ENCODE measurements at regions not wholly inside any gene's neighbourhood (a gene's known extent, or its start where the extent isn't known, plus 50 kb on each side); places are given as distances from the start of the nearest gene placed in this dataset.
"Not testable (repeated sequence)": the region's sequence is repeated elsewhere in the genome, so short reads cannot be mapped to it uniquely, and the experiment has no call there.

DNA sequence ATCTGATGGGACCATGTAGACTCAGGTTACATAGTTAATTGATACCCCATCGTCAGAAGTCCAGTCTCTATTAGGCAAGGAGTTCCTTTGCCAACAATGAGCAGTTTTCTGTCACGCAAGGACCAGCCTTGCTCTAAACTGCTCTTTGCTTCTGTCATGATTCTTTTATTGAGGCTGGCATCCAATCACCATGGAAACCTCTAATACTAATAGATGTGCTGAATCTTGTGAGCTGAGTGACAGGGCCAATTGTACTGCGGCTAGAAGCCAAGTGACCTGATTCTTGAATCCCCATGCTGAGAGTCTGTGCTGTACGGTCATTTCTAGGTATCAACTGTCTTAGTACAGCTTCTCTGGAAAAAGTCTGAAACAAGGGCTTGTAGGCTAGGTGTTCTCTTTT lies 395.6 kb downstream of the RND3 start:
- DNase-seq = no peak

DNA sequence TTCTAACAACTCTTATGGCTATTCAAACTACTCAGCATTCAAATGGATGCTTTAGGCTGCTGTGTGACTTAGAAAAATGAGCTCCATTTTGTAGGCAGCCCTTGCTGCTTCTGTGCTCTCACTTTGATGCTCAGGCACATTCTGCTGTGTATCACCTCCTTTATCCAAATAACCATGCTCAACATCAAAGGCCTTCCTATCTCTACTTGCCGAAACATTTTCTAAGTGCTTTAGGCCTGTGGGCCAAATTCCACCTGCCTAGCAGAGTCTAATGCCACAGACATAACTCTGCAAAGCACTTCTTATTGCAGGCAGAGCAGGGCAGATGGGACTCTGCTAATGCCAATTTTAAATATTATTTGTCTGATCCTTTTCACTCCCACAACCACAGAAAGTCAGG lies 397.4 kb downstream of the RND3 start:
- DNase-seq = no peak

DNA sequence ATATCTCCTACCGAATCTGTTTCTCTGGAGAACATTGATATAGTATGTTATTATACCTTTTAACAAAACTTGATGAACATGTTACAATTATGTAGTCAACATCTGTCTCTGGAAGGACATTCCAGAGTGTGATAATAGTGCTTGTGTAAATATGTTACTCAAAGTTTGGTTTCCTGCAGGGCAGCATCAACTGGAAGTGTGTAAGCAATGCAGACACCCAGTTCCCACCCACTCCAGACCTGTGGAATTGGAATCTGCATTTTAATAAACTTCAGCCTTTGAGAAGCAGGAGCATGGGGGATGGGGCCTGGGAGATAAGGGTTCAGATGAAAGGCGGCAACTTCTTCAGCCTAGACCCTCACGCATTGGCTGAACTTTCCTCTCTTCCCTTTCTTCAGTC lies 398.9 kb downstream of the RND3 start:
- no peak for DNase-seq

DNA sequence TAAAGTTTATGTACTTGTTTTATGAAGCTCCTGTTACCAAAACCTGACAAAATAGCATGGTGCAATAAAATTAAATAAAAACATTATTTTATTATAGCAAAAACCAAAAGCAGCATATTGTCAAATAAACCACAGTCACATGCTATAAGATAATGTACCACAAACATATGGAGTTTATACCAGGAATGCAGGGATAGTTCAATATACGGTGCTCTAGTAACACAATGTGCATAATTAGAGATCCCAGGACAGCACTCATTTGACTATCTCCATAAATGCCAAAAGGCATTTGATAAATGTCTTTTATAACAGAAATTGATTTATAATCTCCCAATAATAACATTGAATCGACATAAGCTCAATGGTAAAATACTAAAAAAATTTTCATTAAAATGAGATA lies 402.0 kb downstream of the RND3 start:
- no peak for DNase-seq

DNA sequence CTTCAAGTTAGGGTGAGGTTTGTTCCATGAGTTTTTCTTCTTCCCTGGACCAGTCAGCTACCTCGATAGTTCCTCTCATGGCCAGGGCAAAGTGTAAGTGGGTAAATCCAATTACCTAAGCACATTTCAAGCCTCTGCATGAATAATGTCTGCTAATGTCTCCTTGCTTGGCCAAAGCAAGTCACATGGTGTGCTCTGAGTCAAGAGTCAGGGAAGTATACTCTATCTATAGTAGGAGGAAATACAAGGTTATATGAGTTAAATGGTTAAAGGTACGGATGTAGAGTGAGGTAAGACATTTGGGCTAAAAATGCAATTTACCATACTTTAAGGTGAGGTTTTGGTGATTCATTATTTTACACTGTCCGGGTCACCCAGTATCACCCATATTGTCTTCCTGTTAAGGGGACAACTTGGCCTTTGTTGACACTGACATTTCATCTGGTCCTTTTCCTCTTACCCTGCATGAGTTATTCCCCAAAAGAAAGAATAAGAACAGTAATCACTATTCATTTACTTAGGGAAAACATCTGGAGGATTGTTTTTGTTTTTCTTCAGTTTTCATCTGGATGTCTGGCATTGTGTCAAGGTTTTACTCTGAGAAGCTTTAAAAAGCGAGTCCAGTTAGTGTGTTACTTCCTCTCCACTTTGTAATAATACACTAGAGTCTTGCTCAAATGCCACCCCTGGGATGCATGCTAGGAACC lies 405.5 kb downstream of the RND3 start:
- no peak for DNase-seq

DNA sequence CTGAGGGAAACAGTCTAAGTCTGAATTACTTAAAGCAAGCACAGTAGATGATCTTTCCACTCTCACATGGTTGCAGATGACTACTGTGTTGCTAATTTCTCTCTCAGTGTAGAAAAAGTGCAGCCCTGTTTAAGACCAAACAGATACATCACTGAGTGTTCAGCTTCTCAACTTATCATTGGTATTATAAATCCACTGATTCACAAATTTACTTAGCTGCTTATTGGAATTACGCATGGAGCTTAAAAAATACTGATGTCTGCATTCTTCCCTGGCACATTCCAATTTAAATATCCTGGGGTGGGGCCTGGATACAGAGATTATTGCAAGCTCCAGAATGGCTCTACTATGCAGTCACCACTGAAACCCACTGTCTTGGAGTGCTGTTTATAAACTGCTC lies 411.2 kb downstream of the RND3 start:
- no peak for DNase-seq

DNA sequence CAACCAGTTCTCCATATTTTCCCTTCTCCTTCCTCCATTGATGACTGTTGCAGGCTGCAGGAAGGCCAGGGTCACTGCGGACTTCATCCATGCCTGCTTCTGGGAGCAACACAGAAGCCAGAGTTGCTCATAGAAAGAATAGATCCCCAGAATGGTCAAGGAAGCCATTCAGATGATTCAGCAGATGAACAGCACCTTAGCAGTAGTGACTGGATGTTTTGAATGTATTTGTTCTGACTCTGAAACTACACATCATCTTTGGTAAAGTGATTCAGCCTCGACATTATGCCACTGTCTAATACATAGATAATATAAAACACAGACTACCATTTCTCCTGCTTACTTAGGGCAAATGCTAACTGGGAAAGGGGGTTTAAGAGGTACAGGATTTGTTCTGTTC lies 411.6 kb downstream of the RND3 start:
- no peak for DNase-seq

DNA sequence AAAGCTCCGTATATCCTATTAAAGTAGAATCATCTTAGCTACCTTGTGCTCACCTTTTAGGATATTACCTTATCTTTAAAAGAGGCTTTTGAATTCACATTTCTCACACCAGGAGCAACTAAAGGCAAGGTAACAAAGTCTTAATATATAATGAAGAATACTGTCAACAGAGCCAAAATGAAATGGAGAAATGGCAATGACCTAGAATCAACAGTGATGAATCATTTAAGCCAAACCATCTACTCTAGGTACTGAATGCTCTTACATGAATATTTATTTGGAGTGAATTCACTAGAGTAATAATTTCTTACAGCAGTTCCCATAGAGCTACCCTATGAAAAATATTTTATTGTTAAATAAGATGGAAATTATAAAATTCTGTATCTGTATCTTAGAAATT lies 421.0 kb downstream of the RND3 start:
- DNase-seq = no peak

DNA sequence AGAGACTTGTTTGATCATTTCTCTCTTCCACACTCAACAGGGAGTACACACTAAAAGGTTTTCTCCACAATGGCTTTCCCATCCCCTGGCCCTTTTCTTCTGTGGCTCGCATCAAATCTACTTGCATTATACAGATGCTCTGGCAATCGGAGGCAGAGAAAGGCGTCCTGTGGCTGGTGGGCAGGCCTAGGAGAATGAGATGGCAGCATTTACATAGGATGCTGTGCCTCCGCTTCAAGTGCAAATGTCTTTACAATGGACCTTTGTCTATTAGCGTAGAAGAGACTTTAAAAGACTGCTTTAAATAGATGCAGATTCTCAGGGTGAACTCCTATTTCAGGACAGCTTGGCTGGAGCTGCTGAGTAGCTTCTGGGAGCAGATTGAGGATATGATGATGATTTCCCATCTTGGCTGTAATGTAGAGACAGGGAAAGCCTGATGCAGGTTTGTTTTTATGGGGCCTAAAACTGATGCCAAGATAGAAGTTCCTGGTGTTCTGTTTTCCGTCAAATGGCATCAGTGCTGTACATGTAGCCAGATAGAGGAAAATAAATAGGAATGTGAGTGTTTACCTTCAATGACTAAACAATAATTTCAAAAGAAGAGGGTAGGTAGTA lies 423.4 kb downstream of the RND3 start:
- DNase-seq = no peak

DNA sequence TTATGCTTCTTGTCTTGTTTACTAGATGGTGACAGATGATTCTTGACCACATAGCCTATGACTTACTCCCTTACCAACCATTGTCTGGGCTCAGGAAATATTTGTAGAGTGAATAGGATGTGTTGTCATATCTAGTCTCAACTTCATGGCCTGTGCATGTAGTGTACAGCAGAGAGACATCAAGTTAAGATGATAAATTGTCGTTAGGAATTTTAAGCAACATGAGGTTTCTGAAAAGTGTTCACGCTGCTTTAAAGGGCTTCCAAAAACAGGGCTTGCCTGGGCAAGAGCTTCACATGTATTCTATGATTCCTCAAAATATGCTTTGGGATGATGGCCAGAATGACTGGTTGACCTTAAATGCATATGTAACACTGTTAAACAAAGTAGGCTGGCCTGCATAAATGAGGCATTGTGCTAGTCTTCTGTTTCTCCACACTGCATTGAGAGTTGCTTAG lies 424.0 kb downstream of the RND3 start:
- no peak for DNase-seq

DNA sequence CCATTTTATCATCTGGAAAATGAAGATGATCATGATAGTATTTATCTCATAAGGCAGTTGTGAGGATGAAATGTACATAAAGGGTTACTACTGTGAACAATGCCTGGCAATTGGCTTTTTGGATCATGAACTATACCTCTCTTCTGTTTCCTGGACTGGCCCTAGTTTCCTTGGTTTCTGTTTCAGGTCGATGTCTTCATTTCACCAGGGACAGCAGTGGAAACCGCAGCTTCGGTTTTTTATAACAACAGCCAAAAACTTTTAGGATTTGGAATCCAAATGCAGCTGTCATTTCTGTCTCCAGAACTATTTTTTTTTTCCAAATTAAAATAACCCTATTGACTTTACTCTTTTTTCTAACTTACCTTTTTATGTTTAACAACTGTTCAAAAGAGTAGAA lies 425.1 kb downstream of the RND3 start:
- DNase-seq = no peak

DNA sequence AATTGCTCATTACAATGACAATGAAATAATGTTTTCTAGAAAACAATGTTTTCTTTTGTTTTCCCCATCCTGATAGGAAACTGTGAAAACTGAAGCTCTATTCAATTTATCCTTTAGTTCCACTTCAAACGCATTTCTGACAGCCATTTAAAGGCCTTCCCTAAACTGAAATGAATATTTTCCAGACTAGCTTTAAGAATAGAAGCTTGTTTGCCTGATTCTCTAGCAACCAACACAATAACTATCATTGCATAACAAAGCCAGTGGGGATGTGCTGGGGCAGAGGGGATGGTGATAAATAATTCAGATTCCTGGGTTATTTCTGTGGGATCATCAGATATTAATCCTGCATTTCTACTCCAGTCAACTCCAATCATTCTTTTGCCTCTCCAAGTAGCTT lies 427.1 kb downstream of the RND3 start:
- DNase-seq = no peak

DNA sequence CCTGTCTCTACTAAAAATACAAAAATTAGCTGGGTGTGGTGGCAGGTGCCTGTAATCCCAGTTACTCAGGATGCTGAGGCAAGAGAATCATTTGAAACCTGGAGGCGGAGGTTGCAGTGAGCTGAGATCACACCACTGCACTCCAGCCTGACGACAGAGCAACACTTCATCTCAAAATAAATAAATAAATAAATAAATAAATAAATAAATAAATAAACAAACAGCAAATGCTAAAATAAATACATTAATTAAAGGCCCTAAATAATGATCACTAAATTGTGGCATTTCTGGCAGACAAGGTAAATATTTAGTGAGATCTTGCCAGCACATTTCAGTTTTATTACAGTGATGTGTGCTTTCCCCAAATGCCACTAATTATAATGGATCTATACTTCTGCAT lies 427.8 kb downstream of the RND3 start:
- not testable (repeated sequence) for DNase-seq

DNA sequence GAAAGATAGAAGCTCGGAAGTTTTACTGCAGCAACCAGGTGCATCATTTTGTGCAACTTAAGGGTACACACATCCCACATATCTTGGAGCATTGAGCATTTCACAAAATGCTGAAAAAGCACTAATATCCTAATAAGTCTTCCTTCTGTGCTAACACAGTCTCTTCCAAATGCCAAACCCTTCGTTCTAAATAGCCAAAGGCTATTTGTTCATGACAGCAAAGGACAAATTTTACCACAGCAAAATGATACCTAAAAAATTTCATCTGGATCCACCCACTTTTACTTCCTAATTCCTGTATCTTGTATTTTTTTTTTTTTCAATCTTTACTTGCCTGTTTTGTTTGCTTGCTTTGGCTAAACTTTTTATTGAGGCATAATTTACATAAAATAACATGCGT lies 435.0 kb downstream of the RND3 start:
- no peak for DNase-seq

DNA sequence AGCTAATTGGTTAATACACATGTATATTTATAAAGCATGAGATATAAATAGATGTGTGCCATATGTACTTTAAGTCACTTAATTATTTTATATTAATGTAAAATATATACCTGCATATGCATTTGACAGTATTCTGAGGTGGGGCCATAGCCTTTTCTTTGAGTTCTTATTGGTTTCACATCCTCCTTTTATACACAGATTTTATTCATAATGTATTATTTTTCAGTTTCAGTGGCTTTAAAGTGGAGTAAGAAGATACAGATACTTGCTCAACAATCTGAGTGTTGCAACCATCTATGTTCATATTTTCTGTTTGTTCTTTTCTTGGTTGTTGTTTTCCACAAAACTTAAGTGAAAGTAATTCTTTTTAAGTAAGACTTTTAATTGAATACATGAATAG lies 436.5 kb downstream of the RND3 start:
- no peak for DNase-seq

DNA sequence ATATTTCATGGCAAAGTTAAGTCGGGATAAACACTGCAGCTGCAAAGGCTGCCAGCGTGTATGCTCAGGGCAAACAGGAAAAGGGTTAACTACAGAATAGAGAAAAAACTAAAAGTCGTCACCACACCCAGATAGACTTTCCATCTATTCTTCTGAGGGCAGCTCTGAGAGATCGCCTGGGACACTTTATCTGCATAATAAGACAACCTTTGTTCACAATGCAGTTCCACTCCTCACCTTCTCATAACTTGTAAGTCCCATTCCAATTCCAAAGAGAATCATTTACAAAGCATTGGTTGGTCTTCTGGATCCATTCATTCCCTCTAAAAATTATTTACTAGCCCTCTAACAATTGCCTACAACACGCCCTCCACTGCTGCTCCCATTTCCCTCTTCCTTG lies 437.4 kb downstream of the RND3 start:
- no peak for DNase-seq

DNA sequence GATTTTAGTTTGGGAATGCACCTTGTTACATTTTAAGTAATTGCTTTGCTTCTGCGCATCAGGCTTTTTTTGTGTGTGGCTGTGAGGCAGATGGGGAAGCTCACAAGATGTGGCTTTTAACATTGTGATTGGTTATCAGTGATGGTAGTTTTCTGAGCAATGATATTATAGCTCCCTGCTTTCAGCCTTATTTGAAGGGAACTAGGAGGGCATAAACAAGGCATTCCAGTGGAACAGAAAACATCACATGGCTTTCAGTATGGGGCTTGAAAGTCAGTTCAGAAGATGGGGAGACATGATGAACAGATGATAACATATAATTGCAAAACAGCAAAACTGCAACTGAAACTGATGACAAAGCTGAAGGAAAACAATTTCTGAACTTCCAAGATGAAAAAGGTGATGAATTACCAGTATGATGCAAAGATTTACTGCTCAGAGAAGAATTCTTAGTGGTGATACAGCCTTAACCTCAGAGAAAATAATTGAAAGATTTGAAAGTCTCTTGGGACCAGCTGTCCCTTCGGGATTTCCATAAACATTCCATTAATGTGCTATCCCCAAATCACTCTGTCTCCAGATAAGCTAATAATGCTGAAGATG lies 439.7 kb downstream of the RND3 start:
- no peak for DNase-seq

DNA sequence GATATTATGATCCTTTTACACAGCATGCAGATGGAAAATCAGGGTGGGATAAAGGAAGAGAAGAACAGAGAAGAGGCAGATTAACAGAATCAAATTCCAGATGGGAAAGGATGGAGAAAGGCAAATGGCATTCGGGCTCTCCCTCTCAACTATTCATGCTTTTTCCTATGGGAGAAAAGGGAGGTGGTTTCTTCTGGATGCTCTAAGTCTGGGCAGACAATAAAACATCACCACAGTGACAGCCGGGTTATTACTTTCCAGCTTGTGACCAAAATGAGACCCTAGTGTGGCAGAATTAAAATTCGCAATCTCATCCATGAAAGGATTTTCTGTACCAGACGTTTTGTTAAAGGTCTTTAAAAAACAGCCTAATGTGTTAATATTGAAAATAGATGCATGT lies 440.7 kb downstream of the RND3 start:
- no peak for DNase-seq

DNA sequence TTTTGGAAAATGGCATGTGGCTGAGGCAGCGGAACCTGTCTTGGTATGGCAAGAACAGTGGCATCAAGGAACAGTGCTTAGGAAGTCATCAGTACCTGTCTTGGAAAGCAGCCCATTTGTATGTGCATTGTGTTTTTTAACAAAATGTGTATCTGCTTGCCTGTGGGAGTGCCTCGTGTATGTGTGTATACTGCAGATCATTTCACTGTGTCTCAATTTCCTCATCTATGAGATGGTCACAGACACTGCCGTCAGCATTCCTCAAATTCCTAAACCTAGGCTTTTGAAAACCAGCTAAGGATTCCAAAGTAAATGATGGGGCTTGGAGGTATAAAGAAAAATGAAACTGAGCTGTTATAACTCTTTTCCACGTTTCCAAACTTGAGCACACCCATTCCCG lies 441.3 kb downstream of the RND3 start:
- no peak for DNase-seq

DNA sequence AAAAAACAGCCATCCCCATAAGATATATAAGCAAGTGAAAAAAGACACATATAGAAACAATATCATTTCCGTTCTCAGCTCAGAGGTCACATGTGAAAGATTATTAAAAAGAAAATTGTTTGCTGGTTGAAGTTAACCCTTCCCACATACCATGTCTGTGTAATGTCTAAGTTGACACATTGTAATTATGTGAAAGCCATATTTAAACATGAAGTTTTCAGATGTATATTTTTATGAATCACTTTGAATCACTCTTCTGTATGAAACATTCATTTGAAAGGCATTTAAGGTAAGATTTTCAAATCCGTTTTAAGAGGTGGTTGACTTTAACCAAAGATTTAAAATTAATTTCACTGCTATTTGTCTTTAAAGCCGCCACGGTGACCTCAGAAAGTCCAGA lies 441.9 kb downstream of the RND3 start:
- no peak for DNase-seq

DNA sequence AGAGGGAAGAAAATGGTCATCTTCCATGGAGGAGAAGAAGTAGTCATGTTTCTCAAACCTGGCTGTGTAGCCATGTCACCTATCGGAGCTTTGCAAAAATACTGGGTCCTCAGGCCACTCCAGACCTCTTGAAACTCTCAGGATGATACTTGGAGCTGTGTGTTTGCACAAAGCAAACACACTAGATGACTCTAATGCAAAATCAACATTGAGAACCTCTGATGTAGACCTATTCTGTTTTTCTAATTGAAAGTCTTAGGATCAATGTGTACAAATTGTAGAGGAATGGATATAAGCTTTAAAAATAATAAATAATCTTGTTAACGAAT lies 444.3 kb downstream of the RND3 start:
- DNase-seq = no peak

DNA sequence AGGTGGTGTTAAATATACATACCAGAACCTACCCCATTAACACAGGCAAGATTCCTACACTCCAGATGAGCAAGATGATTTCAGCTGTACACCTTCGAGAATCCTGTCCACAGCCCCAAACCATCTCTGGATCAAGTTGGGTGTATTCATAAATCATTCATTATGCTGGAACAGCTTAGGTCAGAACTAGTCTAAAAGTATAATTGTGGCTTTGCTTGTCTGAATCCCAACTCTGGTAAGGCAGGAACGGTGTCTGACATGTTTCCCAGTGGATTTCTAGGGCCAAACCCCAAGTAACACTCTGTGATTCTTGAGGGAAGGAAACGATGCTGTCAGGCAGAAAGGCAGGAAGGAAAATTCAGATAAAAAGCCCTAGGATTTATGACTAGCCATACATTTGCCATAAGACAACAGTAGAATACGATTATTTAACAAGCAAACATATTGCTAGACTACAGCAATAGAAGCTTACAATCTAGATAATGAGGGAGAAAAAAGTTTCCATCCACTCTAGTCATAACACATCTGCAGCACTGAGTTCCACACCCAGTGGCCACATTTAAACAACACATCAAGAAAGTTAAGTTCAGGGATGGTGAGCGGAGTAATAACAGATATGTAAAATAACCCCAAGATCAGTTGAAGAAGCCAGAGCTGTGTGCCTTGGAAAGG lies 444.8 kb downstream of the RND3 start:
- DNase-seq = no peak

DNA sequence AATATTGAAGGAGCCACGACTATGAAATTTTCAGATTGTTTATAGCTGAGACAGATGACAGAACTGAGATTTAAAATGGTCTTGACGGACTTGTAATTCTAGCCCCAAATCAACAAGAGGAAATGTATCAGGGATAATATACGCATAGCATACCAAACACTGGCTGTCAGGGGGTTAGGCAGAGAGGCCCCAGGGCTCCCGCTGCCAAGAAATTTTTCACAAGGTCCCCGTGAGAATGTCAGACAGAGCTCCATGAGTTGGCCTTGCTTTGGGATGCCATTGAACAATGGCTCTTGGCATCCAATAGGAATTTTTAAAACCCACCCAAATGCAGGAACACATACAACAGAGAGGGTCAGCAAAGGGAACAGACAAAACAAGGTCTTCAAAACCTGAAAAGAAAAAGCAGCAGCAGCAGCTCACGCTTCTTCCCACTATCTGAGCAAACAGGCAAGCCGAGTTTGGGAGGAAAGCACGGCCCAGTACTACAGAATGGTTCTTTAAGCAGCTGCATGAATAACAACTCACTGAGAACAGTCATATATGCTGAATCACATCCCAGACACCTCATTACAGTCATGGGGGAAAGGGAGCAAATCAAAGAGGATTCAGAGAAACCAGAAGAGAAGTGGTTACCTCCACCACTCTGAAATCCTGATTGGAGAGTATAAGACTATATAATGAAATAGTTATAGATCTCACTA lies 445.6 kb downstream of the RND3 start:
- DNase-seq = no peak

DNA sequence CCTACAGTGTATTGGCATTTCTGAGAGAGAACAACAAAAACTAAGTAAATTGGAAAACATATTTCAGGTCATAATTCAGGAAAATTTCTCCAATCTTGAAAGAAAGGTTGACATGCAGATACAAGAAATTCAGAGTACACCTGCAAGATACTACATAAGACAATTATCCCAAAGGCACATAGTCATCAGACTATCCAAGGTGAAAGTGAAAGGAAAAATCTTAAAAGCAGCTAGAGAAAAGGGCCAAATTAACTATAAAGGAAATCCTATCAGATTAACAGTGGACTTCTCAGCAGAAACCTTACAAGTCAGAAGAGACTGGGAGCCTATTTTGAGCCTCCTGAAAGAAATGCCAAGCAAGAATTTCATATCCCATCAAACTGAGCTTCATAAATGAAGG lies 449.0 kb upstream of the MMADHC start:
- no peak for DNase-seq

Measured in GOT3 (cell line).